Right forelimb (tissue), 1 donor: ENCODE measurements at regions not wholly inside any gene's neighbourhood (a gene's known extent, or its start where the extent isn't known, plus 50 kb on each side); places are given as distances from the start of the nearest gene placed in this dataset.

Experiments used
- DNase-seq: peaks from one replicate; pipeline ENCODE4 v3.0.0-alpha.2; 2018

DNA sequence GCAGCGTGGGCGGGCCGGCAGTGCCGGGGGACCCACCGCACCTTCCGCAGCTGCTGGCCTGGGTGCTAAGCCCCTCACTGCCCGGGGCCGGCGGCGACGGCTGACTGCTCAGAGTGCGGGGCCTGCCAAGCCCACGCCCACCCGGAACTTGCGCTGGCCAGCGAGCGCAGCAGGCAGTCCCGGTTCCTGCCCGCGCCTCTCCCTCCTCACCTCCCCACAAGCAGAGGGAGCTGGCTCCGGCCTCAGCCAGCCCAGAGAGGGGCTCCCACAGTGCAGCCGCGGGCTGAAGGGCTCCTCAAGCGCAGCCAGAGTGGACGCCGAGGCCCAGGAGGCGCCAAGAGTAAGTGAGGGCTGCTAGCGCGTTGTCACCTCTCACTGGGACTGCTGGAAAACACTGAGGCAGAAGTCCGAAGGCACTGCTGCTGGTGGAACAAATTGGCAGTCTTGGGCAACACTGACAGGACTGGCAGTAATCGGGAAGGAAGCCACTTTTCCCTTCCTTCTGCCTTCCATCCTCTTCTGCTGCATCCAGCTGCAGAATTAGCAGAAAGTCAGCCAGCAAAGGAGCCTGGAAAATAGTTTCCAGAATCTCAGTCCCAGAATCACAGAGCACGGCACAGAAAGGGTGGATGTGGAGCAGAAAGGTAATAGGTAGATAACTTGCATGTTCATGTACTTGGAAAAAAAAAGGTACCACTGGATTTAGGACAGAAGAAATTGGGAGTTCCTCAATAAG lies 179.4 kb upstream of the FN1 start:
- no peak for DNase-seq

- DNase-seq = no peak
Measured at GRCh38 chr2:215614296-215614695, 178.4 kb upstream of the FN1 start.

DNA sequence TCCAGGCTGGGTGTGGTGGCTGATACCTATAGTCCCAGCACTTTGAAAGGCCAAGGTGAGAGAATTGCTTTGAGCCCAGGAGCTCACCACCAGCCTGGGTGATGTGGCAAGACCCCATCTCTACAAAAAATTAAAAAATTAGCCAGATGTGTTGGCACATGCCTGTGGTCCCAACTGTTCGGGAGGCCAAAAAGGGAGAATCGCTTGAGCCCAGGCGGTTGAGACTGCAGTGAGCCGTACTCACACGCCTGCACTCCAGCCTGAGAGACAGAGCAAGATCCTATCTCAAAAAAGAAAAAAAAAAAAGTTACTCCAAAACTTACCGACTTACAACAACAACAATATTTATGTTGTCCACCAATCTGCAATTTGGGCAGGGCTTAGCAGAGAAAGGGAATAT lies 178.0 kb upstream of the FN1 start:
- DNase-seq = no peak

DNA sequence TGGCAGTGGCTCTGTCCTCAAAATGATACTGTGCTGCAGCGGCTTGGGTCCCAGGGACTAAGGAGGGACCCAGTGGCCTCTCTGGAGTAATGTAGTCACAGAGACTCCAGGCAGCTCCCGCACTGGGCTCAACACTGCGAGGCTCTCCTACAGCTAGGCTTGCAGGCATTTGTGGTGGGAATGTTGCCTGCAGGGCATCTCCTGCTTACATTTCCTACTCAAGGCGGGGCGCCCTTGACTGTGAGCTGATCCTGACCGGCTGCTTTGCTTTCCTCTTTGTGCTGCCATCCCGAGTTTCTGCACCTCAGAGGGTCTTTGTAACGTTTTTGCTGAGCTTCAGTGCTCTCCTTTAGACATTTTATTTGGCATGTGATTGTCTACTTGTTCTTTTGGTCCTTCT lies 177.4 kb upstream of the FN1 start:
- DNase-seq = no peak

DNA sequence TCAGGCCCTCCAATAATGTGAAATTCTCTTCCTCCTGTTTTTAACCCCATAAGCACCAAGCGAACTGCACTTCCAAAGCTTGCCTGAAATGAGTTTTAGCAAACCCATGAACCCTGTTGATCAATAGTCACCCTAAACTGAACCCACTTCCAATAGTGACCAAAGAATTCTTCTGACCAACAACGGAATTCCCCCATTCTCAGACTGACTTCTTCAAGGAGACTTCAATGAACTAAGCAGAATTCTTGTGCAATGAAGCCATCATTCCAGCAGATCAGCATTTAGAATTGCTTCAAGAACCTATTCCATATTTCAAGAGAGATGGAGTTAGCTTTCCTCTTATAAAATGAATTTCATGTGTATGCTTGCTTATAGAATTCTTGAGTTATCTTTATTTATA lies 176.9 kb upstream of the FN1 start:
- no peak for DNase-seq

- DNase-seq = no peak
Measured at GRCh38 chr2:215611609-215612386, 175.9 kb upstream of the FN1 start.

GRCh38 chr2:215609089-215610032 lies 173.5 kb upstream of the FN1 start:
- no peak for DNase-seq

DNA sequence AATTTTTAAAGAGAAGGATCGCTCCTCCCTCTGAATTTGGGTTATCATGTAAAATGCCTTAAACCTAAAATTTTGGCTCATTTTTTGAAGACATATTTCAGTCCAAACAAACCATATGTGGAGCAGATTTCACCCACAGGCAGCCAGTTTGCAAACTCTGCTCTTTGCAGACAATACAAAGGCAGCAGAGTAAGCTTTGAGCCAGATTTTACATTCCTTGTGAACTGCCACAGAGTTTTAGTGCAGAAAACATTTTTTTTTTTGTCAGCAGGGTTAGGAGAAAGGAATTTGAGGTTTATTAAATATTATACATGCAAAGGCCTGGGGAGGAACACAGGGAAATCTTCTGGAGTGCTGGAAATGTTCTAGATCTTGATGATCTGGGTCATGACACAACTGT lies 171.9 kb upstream of the FN1 start:
- DNase-seq = no peak

DNA sequence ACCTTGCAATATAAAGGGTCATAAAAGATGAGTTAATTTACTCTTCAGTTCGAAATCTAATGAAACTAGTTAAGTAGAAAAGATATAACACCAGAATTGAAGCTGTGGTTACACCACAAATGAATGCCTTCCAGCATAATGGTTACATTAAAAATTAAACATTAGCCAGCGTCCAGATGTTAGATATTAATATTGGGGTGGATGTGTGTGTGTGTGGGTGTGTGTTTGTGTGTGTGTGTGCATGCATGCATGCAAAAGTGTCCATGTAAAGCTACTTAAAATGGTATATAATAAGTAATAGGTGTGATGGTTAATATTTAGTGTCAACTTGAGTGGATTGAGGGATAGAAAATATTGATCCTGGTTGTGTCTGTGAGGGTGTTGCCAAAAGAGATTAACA lies 170.4 kb upstream of the FN1 start:
- DNase-seq = no peak

DNA sequence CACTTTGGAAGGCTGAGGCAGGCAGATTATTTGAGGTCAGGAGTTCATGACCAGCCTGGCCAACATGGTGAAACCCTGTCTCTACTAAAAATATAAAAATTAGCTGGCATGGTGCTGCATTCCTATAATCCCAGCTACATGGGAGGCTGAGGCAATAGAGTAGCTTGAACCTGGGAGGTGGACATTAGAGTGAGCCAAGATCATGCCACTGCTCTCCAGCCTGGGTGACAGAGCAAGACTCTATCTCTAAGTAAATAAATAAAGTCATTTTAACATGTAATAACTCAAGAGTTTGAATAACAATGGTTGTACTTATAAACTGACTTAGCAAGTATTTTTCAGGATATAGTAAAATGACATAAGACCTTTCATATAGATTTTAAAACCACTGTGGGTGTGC lies 169.3 kb upstream of the FN1 start:
- no peak for DNase-seq

DNA sequence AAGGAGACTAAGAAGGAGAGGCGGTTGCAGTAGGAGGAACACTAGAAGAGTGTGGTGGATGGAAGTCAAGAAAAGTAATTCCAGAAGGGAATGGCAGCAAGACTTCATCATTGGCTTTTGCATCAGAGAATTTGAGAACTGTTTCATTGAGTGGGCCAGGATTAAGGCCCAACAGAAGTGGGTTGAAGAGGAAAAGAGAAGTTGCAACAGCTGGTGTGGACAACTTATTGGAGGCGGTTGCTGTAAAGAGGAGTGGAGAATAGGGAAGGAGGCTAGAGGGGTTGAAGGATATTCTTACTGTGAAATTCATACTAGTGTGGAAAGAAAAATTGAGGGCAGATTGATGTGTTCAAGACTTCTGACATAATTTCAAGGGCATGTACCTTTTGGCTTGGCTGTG lies 168.7 kb upstream of the FN1 start:
- DNase-seq = no peak

- no peak for DNase-seq
Measured at GRCh38 chr2:215603440-215603839, 167.6 kb upstream of the FN1 start.

- DNase-seq = no peak
Measured at GRCh38 chr2:215602997-215603396, 167.1 kb upstream of the FN1 start.

GRCh38 chr2:215601990-215602721 lies 166.3 kb upstream of the FN1 start:
- no peak for DNase-seq

DNA sequence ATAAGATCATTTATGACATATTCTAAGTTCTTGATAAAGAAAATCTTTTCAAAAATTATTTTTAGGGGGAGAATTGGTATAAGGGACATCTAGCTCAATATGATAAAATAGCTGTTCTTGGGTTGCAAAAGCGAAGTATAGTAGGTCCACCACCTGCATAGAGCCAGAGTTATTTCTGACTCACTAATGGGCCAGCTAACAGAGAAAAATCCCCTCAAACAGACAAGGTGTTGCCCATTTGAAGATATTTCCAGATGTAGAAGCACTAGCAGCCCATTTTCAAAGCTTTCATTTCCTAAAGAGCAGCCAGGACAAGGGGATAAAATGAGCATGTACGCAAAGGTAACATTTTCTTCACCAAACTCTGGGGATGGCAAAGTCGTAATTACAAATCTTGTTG lies 165.7 kb upstream of the FN1 start:
- DNase-seq = no peak

DNA sequence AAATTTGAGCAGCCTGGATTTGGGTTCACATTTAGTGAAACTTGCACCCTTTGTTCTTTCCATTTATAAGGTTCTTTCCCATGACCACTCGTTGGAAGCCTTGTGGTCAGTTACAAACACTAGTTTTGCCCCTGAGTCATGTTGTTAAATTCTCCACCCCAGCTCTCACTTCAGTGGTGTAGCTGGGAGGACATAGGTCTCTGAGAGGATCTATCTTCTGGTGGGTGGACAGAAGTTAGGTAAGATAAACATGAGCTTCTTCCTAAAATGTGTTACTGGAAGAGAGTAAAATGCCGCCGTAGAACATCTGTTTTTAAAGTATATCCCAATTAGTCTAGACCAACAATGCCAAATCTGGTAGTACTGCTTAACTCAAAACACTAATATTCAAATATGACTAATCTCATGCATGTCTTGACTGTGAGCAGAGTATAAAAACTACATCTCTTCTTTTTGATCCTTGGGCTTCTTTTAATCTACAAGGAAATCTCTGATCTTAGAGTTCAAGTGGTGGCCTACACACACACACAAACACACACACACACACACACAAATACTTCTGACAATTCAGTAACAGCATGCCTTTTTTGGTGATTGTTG lies 162.6 kb upstream of the FN1 start:
- no peak for DNase-seq

DNA sequence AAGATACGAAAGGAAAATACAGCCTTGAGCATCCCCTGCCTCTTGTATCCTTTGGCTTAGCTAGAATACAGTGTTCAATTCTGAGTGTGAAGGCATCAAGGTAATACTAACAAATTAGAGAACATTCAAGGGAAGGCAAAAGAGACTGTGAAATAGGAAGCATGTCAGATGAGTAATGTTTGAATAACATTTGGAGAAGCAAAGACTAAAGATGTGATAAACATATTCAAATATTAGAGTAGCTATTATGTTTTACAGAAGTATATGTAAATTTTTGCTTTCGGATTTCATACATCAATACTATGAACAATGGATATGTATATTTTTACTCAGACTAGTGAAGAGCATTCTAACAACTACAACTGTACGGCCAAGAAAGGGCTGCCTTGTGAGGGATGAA lies 161.7 kb upstream of the FN1 start:
- no peak for DNase-seq

DNA sequence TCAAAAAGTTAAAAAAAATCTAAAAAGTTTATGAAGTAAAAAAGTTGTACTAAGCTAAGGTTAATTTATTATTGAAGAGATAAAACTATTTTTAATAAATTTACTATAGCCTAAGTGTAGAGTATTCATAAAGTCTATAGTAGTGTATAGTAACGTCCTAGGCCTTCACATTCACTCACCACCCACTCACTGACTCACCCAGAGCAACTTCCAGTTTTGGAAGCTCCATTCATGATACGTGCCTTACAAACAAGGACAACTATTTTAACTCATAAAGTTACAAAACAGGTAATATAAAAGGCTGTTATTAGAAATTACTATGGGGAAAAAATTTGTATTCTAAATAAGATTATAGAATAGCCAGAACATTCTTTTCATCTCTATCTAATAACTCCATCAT lies 158.9 kb upstream of the FN1 start:
- DNase-seq = no peak

GRCh38 chr2:215590010-215590745 lies 154.3 kb upstream of the FN1 start:
- no peak for DNase-seq

DNA sequence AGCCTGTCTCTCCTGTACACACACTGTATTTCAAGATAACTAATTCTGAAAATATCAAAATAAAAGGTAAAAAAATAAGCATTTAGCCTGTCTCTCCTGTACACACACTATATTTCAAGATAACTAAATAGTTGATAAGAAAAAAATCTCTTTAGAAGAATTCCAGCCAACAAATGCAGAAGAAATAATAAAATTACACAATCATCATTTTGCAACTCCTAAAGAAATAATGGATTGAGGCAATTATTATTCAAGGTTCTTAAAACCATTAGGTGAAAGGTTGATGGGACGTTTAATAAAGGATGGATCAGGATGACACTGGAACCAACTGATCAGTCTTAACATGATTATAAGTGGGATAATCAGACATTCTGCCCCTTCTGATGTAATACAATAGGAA lies 148.0 kb upstream of the FN1 start:
- no peak for DNase-seq

DNA sequence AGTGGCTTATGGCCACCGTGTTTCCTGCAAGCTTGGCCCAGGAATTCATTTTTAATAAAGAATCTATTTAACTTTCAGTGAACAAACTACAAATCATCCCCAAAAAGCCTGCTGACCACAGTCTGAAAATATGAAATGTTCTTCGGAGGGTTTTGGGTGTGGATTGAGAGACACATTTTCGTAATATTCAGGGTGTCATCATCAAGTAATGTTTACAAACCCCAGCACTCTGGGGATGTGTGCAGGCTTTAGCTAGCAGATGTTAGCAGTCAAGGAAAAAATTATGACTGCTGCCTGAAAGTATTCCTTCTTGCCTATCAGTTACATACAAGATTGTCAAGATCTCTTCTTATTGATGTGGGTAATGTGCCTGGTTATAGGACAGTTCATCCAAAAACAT lies 143.9 kb upstream of the FN1 start:
- no peak for DNase-seq

DNA sequence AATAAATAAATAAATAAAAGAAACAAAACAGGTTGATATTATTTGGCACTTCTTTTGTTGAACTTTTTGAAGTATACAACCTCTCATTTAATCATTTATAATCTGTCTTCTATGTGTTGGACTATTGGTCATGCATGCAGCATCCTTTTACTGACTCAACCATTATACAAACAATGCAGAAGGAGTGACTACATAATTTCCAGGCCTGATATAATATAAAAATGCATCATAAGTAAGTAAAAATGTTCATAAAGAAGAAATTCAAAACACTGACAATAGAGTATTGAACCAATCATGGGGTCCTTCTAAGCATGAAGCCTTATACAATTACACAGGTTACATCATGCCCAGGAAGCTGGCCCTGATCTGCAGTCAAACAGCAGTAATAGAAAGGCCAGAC lies 141.5 kb upstream of the FN1 start:
- no peak for DNase-seq
